Heart left ventricle (tissue), 16 donors: ENCODE measurements at regions not wholly inside any gene's neighbourhood (a gene's known extent, or its start where the extent isn't known, plus 50 kb on each side); places are given as distances from the start of the nearest gene placed in this dataset.

ENCODE experiments used
- ATAC-seq, 4 donors: fragments of 200-7000 bp; cut with Tn5 transposase; one replicate each; pipeline ENCODE4 v1.9.1; 2020 to 2022; ENCODE audit warnings: moderate library complexity in 4 of 4, mild to moderate bottlenecking in 3 of 4, moderate number of reproducible peaks in 1 of 4
- DNase-seq, 5 donors: peaks; one replicate each; pipeline ENCODE4 v3.0.0-alpha.2; 2020
- H3K27ac ChIP-seq, 12 donors: fragments of 200-600 bp; sonication (generic) in 4 of 12; one replicate each; pipeline versions ENCODE4 v1.5.0 to v1.8.0; 2016 to 2022; ENCODE audit warnings: mild to moderate bottlenecking in 2 of 12
- H3K27me3 ChIP-seq, 9 donors: fragments of 200-600 bp; sonication (generic) in 2 of 9; one replicate each; pipeline versions ENCODE4 v1.5.1 to v1.8.0; 2016 to 2022; ENCODE audit warnings: mild to moderate bottlenecking in 3 of 9
- H3K36me3 ChIP-seq, 9 donors: fragments of 200-600 bp; sonication (generic) in 2 of 9; one replicate each; pipeline versions ENCODE4 v1.5.0 to v1.8.0; 2018 to 2022; ENCODE audit warnings: mild to moderate bottlenecking in 2 of 9
- H3K4me1 ChIP-seq, 12 donors: fragments of 200-600 bp; sonication (generic) in 4 of 12; one replicate each; pipeline versions ENCODE4 v1.5.0 to v1.8.0; 2016 to 2022; ENCODE audit warnings: mild to moderate bottlenecking in 3 of 12
- H3K4me3 ChIP-seq, 12 donors: fragments of 200-600 bp; sonication (generic) in 4 of 12; one replicate each; pipeline versions ENCODE4 v1.5.0 to v1.8.0; 2017 to 2022; ENCODE audit warnings: mild to moderate bottlenecking in 9 of 12, moderate library complexity in 4 of 12
- H3K9me3 ChIP-seq, 12 donors: fragments of 200-600 bp; sonication (generic) in 4 of 12; one replicate each; pipeline versions ENCODE4 v1.5.0 to v1.8.0; 2016 to 2022; ENCODE audit warnings: mild to moderate bottlenecking in 1 of 12
- CTCF ChIP-seq, 12 donors: fragments of 200-600 bp; sonication (generic) in 4 of 12; IDR thresholded peaks; one replicate each; pipeline versions ENCODE4 v1.5.0 to v1.8.0; 2018 to 2022; ENCODE audit warnings: antibody characterized with exemption in 12 of 12, mild to moderate bottlenecking in 5 of 12
- POLR2A ChIP-seq, 2 donors: fragments of 450-650 bp; IDR thresholded peaks; one replicate each; pipeline ENCODE4 v1.6.1; 2017; ENCODE audit warnings: antibody characterized with exemption in 2 of 2, mild to moderate bottlenecking in 2 of 2, moderate library complexity in 2 of 2
- WGBS, 4 donors: extraction: QIAGEN DNeasy Blood & Tissue Kit in 2 of 4; methylation state at CpG; one replicate each; pipeline versions ENCODE4 v1.1.5 to v1.1.7; 2013 to 2018; 5-methylcytosine and 5-hydroxymethylcytosine counted together
- intact Hi-C, 10 donors: fragments of 100-400 bp; cut with DNase I; formaldehyde crosslinking; loops; one replicate each; pipeline versions ENCODE4 v1.11.1 to v1.14.2; 2022
- donor health status: ischemic (EF 13 %, LVEDD 7.1; RV severe dilation, severe dysfunction).
- donor health status: healthy with polysubstance abuse.
- donor health status: DM: no; HTN: yes; CAD: no.
- donor health status: DM: no; HTN: no; CAD: no.
- donor health status: ischemic (EF 25% LVEDD 6.9; RV normal size, moderate dysfunction).
- donor health status: ischemic (EF 25% LVEDD 5.7; RV mildly dilated, moderate dysfunction).
- donor health status: healthy.
- donor health status: DM: yes; HTN: yes; CAD: no.
- donor health status: ischemic (EF 35%, LVEDD 5.7; RV mildly dilated, moderate dysfunction).
- donor health status: nonischemic (EF 11% LVEDD 7.7; RV severe dilation, severe dysfunction).
- donor health status: DM: yes; HTN: yes; CAD: no.
- donor health status: PGD.
- donor health status: ischemic (EF 29% LVEDD 5.4; RV normal size, mild dysfunction).
- donor health status: nonischemic (EF 23%, LVEDD 6.1; RV moderate dilation, normal function).

GRCh38 chr1:199112365-199112764, 473.5 kb downstream of the PTPRC start:
- Histone ChIP-seq H3K4me1 (no peaks in the 10 kb centered on the region), H3K4me3 (no peak overlapping the region), H3K36me3 (no peaks in the 10 kb centered on the region), H3K9me3 (peaks cover 0 to 23% (median 0%) of the 10 kb centered on the region in 12 donors), H3K27ac (no peak overlapping the region), H3K27me3 (no peaks in the 10 kb centered on the region)
- intact Hi-C loops = loop anchor here in 8 of 10 donors (2.0 to 10.0 kb wide), 5 partner anchors 340 to 358 kb away; no protein-coding TSS in a partner anchor
- TF ChIP-seq POLR2A (IDR thresholded peaks at IDR 0.05) (no peak), CTCF (IDR thresholded peaks at IDR 0.05) (no peak)
- no peak for ATAC-seq
- no peak for DNase-seq

DNA sequence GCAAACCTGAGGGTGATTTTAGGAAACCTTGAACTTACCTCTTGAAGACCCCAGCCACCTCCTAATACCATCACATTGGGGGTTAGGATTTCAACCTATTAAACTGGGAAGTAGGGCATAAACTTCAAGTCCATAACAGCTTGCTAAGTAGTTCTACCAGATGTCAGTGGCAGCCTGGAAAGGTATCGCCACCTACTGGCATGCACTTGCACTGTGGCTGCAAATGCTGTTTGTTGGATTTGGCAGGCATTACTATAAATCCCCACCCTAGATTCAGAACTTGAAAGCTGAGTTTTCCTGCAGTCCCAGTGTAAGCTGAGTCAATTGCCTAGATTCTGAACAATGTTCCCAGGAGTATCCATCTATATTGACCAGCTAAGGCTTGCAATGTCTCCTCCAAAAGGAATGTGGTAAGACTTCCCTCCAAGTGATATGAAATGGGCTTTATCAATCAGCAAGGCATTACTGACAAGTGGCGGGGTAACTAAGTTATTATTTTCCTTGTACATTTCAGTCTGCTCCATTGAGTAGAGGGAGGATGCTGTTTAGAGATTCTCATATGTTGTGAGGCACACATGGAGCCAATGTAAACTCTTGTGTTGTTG, 474.5 kb downstream of the PTPRC start:
- Histone ChIP-seq H3K9me3 (peaks cover 0 to 14% (median 0%) of the 10 kb centered on the region in 12 donors), H3K4me3 (no peak overlapping the region), H3K27me3 (no peaks in the 10 kb centered on the region), H3K4me1 (no peaks in the 10 kb centered on the region), H3K27ac (no peak overlapping the region), H3K36me3 (no peaks in the 10 kb centered on the region)
- peak; percentile 55 to 80 (median 60) for TF ChIP-seq CTCF (IDR thresholded peaks at IDR 0.05)
- no peak for TF ChIP-seq POLR2A (IDR thresholded peaks at IDR 0.05)
- intact Hi-C loops = loop anchor here in 8 of 10 donors (2.0 to 10.0 kb wide), 5 partner anchors 341 to 359 kb away; no protein-coding TSS in a partner anchor
- DNase-seq (peak in 4 of 5 donors; percentile 21 to 75 (median 30)), ATAC-seq (no peak)
- WGBS, 4 donors = 75 to 88% (median 75%) methylated on average over 2 of the region's 2 CpGs

DNA sequence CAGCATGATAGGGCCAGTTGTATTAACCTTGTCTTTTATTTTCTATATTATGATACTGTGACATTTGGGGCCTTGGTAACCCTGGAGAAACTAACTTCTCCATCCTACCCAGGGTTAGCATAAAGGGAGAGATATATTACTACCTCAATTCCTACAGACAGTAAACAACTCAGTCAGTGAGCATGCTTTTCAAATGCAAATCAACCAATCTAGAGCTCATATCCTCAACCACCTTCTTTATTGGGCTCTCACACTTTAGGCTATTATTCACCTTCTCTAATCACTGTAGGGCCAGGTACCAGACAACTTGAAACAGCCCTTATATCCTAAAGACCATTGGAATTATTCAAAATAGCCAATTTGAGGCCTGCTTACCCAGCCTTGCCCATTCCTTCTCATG, 477.6 kb downstream of the PTPRC start:
- Histone ChIP-seq H3K4me1 (no peaks in the 10 kb centered on the region), H3K27me3 (no peaks in the 10 kb centered on the region), H3K36me3 (no peaks in the 10 kb centered on the region), H3K9me3 (peaks cover 0 to 14% (median 0%) of the 10 kb centered on the region in 12 donors), H3K4me3 (no peak overlapping the region), H3K27ac (no peak overlapping the region)
- ATAC-seq = no peak
- intact Hi-C loops = loop anchor here in 3 of 10 donors (10.0 kb wide), 2 partner anchors 352 to 362 kb away; no protein-coding TSS in a partner anchor
- TF ChIP-seq CTCF (IDR thresholded peaks at IDR 0.05) = no peak
- no peak for TF ChIP-seq POLR2A (IDR thresholded peaks at IDR 0.05)
- no peak for DNase-seq

DNA sequence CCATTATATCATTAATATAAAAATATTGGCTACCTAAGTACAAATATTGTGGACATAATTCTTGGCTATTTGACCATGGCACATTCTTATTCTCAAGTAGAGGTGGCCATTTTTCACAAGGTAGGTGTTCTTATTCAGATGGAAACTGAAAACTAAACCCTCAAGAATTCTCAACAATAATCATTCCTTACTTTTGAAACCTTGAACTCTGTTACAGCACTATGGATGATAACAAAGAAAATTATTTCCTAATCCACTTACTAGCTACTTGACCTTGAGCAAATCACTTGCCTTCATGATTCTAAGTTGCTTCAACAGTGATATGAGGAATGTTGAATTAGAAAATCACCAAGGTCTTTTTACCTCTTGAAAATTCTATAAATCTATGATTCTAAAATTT, 482.2 kb downstream of the PTPRC start:
- TF ChIP-seq CTCF (IDR thresholded peaks at IDR 0.05) = no peak
- TF ChIP-seq POLR2A (IDR thresholded peaks at IDR 0.05) = no peak
- intact Hi-C loops = no loop called here
- no peak for ATAC-seq
- H3K27ac ChIP-seq = no peak overlapping the region
- no peaks in the 10 kb centered on the region for H3K27me3 ChIP-seq
- H3K9me3 ChIP-seq = no peaks in the 10 kb centered on the region
- H3K4me1 ChIP-seq = no peaks in the 10 kb centered on the region
- no peak for DNase-seq
- no peak overlapping the region for H3K4me3 ChIP-seq
- no peaks in the 10 kb centered on the region for H3K36me3 ChIP-seq
